Activated B cell treated with CpG ODN at 0.5 μM for 24 hours (primary cell): ENCODE measurements at regions not wholly inside any gene's neighbourhood (a gene's known extent, or its start where the extent isn't known, plus 50 kb on each side); places are given as distances from the start of the nearest gene placed in this dataset.

ENCODE experiments used
- ATAC-seq: fragments of 200-7000 bp; cut with Tn5 transposase; one replicate; pipeline ENCODE4 v1.10.0; 2021; ENCODE audit warnings: low read depth, mild to moderate bottlenecking, moderate library complexity
- CTCF ChIA-PET: fragments of 350-600 bp; sonication (Branson Sonifier 250); formaldehyde crosslinking; loops from one replicate; lab custom pipeline; 2021; ENCODE audit warnings: antibody characterized with exemption; lab: Charles Lee
- POLR2A ChIA-PET: fragments of 350-600 bp; sonication (Branson Sonifier 250); formaldehyde crosslinking; loops from one replicate; lab custom pipeline; 2021; ENCODE audit warnings: antibody characterized with exemption; lab: Charles Lee
- DNase-seq: peaks from one replicate; pipeline ENCODE4 v3.0.0; 2022
- H3K27ac Mint-ChIP-seq: one replicate; pipeline ENCODE4 v1.8.0; 2020; ENCODE audit warnings: mixed read lengths
- H3K27me3 Mint-ChIP-seq: one replicate; pipeline ENCODE4 v1.8.0; 2021; ENCODE audit warnings: mixed read lengths
- H3K36me3 Mint-ChIP-seq: one replicate; pipeline ENCODE4 v1.8.0; 2021; ENCODE audit warnings: low read depth, mixed read lengths
- H3K4me1 Mint-ChIP-seq: one replicate; pipeline ENCODE4 v1.8.0; 2021; ENCODE audit warnings: mixed read lengths
- H3K4me3 Mint-ChIP-seq: one replicate; pipeline ENCODE4 v1.8.0; 2020; ENCODE audit warnings: mild to moderate bottlenecking, mixed read lengths
- H3K9me3 Mint-ChIP-seq: one replicate; pipeline ENCODE4 v1.8.0; 2020; ENCODE audit warnings: mixed read lengths
- intact Hi-C: fragments of 100-400 bp; cut with micrococcal nuclease; formaldehyde crosslinking; loops from one replicate; pipeline ENCODE4 v1.15.1; 2024
- TF ChIP-seq, protein P1 (sequence below): fragments of 200-600 bp; IDR thresholded peaks from one replicate; pipeline ENCODE4 v1.8.0; 2022; ENCODE audit warnings: antibody characterized with exemption, mild to moderate bottlenecking

DNA sequence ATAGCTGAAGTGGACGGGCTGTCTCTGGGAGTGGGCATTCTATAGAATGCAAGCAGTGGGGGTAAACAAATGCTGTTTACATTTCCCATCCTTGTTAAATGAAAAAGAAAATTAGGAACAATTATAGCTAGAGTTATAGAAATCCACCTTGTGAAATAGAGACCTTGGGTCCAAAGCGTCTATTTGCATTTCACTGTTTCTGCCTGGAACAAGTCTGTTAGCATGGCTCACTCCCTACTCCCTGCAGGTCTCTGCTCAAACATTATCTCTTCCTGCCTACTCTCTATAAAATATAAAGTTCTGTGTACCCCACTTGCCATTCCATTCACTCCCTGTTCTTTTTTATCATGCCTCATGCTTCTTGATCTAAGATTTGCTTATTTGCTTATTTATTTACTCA, 975.7 kb upstream of the WWC1 start:
- H3K4me3 Mint-ChIP-seq, result no peak overlapping the region
- ATAC-seq (no peak), DNase-seq (no peak)
- ChIA-PET POLR2A (no interaction called here), CTCF (no interaction called here)
- H3K4me1 Mint-ChIP-seq, result no peaks in the 10 kb centered on the region
- TF ChIP-seq, protein P1, sequence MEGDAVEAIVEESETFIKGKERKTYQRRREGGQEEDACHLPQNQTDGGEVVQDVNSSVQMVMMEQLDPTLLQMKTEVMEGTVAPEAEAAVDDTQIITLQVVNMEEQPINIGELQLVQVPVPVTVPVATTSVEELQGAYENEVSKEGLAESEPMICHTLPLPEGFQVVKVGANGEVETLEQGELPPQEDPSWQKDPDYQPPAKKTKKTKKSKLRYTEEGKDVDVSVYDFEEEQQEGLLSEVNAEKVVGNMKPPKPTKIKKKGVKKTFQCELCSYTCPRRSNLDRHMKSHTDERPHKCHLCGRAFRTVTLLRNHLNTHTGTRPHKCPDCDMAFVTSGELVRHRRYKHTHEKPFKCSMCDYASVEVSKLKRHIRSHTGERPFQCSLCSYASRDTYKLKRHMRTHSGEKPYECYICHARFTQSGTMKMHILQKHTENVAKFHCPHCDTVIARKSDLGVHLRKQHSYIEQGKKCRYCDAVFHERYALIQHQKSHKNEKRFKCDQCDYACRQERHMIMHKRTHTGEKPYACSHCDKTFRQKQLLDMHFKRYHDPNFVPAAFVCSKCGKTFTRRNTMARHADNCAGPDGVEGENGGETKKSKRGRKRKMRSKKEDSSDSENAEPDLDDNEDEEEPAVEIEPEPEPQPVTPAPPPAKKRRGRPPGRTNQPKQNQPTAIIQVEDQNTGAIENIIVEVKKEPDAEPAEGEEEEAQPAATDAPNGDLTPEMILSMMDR, result no peak
- H3K27me3 Mint-ChIP-seq, result no peaks in the 10 kb centered on the region
- H3K27ac Mint-ChIP-seq, result no peak overlapping the region
- intact Hi-C loops, result no loop called here
- no peaks in the 10 kb centered on the region for H3K9me3 Mint-ChIP-seq
- no peaks in the 10 kb centered on the region for H3K36me3 Mint-ChIP-seq

DNA sequence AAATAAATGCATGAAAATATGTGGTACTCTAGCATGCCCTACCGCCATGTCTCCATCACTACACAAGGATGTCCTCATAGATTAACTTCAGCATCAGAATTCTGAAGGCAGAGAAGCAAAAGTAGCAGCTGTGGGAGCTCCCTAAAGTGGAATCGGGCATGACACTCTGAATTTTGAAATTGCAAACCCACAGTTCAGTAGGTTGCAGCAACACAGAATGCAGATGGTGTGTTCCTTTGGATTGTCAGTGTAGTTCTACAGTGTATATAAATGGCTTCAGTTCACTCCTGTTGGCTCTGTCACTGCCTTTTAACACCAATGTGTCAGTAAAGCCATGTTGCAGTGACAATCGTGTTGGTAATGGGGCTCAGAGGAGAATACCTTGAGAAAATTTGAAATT, 973.6 kb upstream of the WWC1 start:
- Mint-ChIP-seq H3K36me3 (no peaks in the 10 kb centered on the region), H3K27ac (no peak overlapping the region), H3K4me3 (no peak overlapping the region), H3K9me3 (no peaks in the 10 kb centered on the region), H3K27me3 (no peaks in the 10 kb centered on the region), H3K4me1 (no peaks in the 10 kb centered on the region)
- ChIA-PET CTCF (no interaction called here), POLR2A (no interaction called here)
- ATAC-seq (no peak), DNase-seq (no peak)
- TF ChIP-seq, protein P1, result no peak
- intact Hi-C loops, result no loop called here

DNA sequence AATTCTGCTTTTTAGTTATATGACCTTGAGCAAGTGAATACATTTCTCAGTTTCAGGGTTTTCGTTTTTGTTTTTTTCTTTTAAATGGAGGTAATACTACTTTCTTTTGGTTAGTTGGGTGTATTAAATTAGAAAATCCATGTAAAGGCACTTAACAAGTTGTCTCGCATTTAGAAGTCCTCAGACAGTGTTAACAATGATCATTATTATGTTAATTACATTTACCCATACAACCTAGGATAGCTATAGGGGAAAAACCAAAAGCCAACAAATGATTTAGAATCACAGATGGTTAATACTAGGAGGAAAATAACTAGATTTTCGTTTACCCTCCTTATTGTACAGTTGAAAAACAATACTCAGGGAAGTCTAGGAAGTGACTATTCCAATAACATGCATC, 972.2 kb upstream of the WWC1 start:
- Mint-ChIP-seq H3K27me3 (no peaks in the 10 kb centered on the region), H3K36me3 (no peaks in the 10 kb centered on the region), H3K4me1 (no peaks in the 10 kb centered on the region), H3K9me3 (no peaks in the 10 kb centered on the region), H3K27ac (no peak overlapping the region), H3K4me3 (no peak overlapping the region)
- ATAC-seq, result no peak
- TF ChIP-seq, protein P1, result no peak
- POLR2A ChIA-PET, result no interaction called here
- DNase-seq, result no peak
- intact Hi-C loops, result no loop called here
- CTCF ChIA-PET, result no interaction called here

DNA sequence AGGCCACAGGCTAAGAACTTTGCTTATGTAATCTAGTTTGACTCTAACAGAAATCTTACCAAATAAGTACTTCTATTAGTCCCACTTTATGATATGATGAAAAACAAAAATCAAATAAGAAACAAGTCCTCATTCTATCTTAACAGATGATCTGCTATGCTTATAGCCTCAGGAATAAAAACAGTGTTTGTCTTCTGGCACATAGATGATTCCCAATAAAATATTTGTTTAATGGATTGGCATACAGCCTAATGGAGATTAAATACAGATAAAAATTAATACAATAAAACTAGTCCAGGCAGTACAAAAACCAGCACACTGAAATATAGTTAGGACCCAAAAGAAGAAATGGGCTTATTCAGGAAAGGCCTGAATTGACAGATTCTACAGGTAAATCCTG, 971.4 kb upstream of the WWC1 start:
- no peaks in the 10 kb centered on the region for H3K36me3 Mint-ChIP-seq
- ChIA-PET POLR2A (no interaction called here), CTCF (no interaction called here)
- no peak for DNase-seq
- intact Hi-C loops, result no loop called here
- no peaks in the 10 kb centered on the region for H3K9me3 Mint-ChIP-seq
- ATAC-seq, result no peak
- TF ChIP-seq, protein P1, result no peak
- H3K27me3 Mint-ChIP-seq, result no peaks in the 10 kb centered on the region
- no peak overlapping the region for H3K27ac Mint-ChIP-seq
- H3K4me3 Mint-ChIP-seq, result no peak overlapping the region
- H3K4me1 Mint-ChIP-seq, result no peaks in the 10 kb centered on the region

DNA sequence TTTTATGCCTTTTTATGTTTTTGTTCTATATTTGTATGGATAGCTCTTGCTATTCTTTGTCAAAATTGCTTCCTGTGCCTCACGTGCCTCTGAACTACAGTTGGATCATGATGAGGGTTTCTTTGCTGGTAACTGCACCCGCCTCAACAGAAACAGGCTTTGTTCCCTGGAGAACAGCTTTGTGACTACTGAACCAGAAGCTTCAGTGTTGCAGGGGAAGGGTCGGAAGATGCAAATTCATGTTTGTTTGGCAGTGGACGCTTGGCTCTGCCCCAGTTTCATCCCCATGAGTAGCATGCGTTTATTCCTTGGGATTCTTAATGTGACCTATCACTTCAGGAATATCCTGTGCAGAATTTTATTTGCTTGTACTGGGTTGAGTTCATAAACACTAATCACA, 959.1 kb upstream of the WWC1 start:
- no peak overlapping the region for H3K4me3 Mint-ChIP-seq
- CTCF ChIA-PET, result no interaction called here
- ATAC-seq (no peak), DNase-seq (no peak)
- H3K27ac Mint-ChIP-seq, result no peak overlapping the region
- H3K9me3 Mint-ChIP-seq, result peaks cover 11% of the 10 kb centered on the region
- no peaks in the 10 kb centered on the region for H3K36me3 Mint-ChIP-seq
- H3K27me3 Mint-ChIP-seq, result no peaks in the 10 kb centered on the region
- TF ChIP-seq, protein P1, result no peak
- H3K4me1 Mint-ChIP-seq, result no peaks in the 10 kb centered on the region
- POLR2A ChIA-PET, result no interaction called here
- intact Hi-C loops, result no loop called here
